ENCODE measurements at regions not wholly inside any gene's neighbourhood (a gene's known extent, or its start where the extent isn't known, plus 50 kb on each side); places are given as distances from the start of the nearest gene placed in this dataset.

DNA sequence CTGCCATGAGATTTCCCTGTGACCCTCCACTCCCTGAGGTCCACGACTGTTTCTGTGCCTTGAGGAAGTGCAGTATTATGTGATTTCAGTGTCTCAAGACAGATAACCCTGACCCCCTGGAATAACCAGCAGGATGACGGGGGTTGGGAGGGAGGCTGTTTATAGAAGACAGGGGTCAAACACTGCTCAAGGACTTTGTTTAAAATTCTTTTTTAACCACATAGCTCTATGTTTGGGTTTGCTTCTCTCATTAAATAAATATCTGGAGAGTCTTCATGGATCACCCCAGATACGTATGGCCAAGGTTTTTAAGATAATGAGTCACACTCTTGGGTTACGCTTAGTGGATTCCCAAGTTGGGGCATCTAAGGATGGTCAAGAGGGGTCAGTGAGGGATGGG, 523.8 kb upstream of the TNP1 start:
- no peak overlapping the region for H3K4me3 ChIP-seq
- no peaks in the 10 kb centered on the region for H3K4me1 ChIP-seq
- WGBS, 2 donors: 69 to 72% methylated on average over 4 of the region's 4 CpGs
- no peaks in the 10 kb centered on the region for H3K9me3 ChIP-seq
- H3K27ac ChIP-seq: no peak overlapping the region
- DNase-seq: no peak
- TF ChIP-seq POLR2AphosphoS5 (IDR thresholded peaks at IDR 0.05) (no peak), EP300 (IDR thresholded peaks at IDR 0.05) (no peak), POLR2A (IDR thresholded peaks at IDR 0.05) (no peak)
- TF ChIP-seq, protein P1, sequence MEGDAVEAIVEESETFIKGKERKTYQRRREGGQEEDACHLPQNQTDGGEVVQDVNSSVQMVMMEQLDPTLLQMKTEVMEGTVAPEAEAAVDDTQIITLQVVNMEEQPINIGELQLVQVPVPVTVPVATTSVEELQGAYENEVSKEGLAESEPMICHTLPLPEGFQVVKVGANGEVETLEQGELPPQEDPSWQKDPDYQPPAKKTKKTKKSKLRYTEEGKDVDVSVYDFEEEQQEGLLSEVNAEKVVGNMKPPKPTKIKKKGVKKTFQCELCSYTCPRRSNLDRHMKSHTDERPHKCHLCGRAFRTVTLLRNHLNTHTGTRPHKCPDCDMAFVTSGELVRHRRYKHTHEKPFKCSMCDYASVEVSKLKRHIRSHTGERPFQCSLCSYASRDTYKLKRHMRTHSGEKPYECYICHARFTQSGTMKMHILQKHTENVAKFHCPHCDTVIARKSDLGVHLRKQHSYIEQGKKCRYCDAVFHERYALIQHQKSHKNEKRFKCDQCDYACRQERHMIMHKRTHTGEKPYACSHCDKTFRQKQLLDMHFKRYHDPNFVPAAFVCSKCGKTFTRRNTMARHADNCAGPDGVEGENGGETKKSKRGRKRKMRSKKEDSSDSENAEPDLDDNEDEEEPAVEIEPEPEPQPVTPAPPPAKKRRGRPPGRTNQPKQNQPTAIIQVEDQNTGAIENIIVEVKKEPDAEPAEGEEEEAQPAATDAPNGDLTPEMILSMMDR (IDR thresholded peaks at IDR 0.05): no peak
- no peaks in the 10 kb centered on the region for H3K36me3 ChIP-seq
- no peak for ATAC-seq (ENCODE audit: low FRiP score in 2 of 2)
- no peaks in the 10 kb centered on the region for H3K27me3 ChIP-seq

DNA sequence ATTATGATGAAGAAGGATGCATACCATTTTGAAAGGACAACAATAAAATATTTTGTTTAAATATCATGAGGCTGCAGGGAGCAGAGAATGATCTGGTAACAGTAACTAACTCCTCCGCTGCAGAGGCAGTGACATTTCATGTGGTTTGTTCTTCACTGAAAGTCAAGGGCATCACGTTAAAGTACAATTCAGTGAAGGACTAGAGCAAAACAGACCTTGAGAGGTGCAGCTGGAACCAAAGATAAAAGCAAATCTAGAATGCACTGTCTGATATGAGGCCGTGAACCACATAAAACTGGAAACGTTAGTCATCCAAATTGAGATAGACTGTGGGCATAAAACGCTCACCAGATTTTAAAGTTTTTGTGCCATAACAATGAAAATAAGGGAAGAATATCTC, 522.9 kb upstream of the TNP1 start:
- H3K4me1 ChIP-seq: no peaks in the 10 kb centered on the region
- H3K9me3 ChIP-seq: no peaks in the 10 kb centered on the region
- no peak overlapping the region for H3K4me3 ChIP-seq
- no peaks in the 10 kb centered on the region for H3K36me3 ChIP-seq
- H3K27ac ChIP-seq: no peak overlapping the region
- 79 to 87% methylated on average over 5 of the region's 5 CpGs for WGBS, 2 donors
- no peak for TF ChIP-seq POLR2A (IDR thresholded peaks at IDR 0.05)
- TF ChIP-seq, protein P1 (IDR thresholded peaks at IDR 0.05): no peak
- no peak for TF ChIP-seq POLR2AphosphoS5 (IDR thresholded peaks at IDR 0.05)
- TF ChIP-seq EP300 (IDR thresholded peaks at IDR 0.05): no peak
- DNase-seq: no peak
- H3K27me3 ChIP-seq: no peaks in the 10 kb centered on the region
- no peak for ATAC-seq (ENCODE audit: low FRiP score in 2 of 2)

DNA sequence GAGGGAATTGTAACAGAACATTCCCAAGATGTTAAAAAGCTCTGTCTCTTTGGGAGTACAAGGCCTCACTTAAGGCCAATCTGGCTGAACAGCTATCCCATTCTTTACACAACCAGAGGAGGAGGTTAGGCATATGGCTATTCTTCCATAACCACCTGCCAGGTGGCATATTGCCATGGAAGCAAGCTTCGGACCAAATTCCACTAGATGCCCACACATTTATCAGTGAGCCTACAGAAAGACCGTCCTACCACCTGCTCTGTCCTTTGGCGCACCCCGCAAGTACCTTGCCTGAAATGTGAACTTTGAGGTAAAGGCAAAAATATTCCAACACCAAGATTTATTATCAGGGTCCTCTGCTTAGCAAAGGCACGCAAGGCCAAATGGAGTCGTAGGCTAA, 519.9 kb upstream of the TNP1 start:
- H3K4me3 ChIP-seq: no peak overlapping the region
- no peak for TF ChIP-seq EP300 (IDR thresholded peaks at IDR 0.05)
- no peak for TF ChIP-seq POLR2AphosphoS5 (IDR thresholded peaks at IDR 0.05)
- TF ChIP-seq, protein P1 (IDR thresholded peaks at IDR 0.05): no peak
- no peak for TF ChIP-seq POLR2A (IDR thresholded peaks at IDR 0.05)
- ATAC-seq (ENCODE audit: low FRiP score in 2 of 2) (no peak), DNase-seq (no peak)
- H3K27me3 ChIP-seq: no peaks in the 10 kb centered on the region
- WGBS, 2 donors: 91 to 98% methylated on average over 6 of the region's 6 CpGs
- no peaks in the 10 kb centered on the region for H3K36me3 ChIP-seq
- no peaks in the 10 kb centered on the region for H3K4me1 ChIP-seq
- H3K9me3 ChIP-seq: no peaks in the 10 kb centered on the region
- H3K27ac ChIP-seq: no peak overlapping the region

DNA sequence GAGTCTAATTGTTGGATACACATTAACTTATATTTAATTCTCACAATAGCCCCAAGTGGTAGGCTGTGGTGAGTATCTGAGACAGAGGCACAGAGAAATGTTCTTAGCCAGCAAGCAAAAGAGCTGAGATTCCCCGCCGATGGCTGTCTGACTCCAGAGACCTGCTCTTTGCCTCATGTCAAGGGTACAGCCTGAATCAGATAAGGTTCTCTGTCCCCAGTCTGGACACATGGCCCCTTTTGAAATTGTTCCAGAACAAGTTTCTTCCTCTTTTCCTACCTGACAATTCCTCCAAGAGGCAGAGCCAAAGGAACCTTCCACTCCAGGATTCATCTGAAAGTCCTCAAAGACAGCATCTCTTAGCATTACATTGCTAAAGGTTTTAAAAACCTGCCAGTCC, 512.9 kb upstream of the TNP1 start:
- no peaks in the 10 kb centered on the region for H3K4me1 ChIP-seq

DNA sequence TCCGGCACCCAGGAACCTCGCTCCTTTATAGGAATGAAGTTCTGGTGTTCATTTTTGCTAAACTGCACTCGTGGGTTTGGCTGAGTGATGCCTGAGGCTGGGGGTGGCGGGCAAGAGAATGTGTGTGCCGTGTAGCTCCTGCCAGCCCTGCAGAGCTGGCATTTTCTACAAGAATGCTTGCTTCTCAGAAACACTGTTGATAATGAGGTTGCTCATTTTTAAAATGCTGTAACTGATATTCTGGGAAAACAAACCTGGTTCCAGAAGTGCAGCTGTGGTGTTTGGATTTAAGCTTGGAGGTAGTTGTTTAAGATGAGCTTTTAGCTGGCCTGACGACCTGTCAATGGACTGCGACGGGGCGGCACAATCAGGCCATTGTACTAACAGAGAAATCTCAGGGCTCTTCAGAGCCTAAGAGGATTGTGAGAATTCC, 511.9 kb upstream of the TNP1 start:
- Histone ChIP-seq H3K27ac (peak overlapping the region in 2 of 4 donors; percentile 11 to 43), H3K27me3 (no peaks in the 10 kb centered on the region), H3K9me3 (no peaks in the 10 kb centered on the region), H3K4me3 (no peak overlapping the region), H3K4me1 (no peaks in the 10 kb centered on the region), H3K36me3 (no peaks in the 10 kb centered on the region)
- WGBS, 2 donors: 64 to 71% methylated on average over 9 of the region's 9 CpGs
- TF ChIP-seq POLR2AphosphoS5 (IDR thresholded peaks at IDR 0.05): no peak
- TF ChIP-seq, protein P1 (IDR thresholded peaks at IDR 0.05): no peak
- TF ChIP-seq EP300 (IDR thresholded peaks at IDR 0.05): no peak
- no peak for TF ChIP-seq POLR2A (IDR thresholded peaks at IDR 0.05)
- DNase-seq (no peak), ATAC-seq (ENCODE audit: low FRiP score in 2 of 2) (no peak)

More for the DNA sequence above, 512.9 kb upstream of the TNP1 start:
- H3K27me3 ChIP-seq: no peaks in the 10 kb centered on the region
- ATAC-seq (ENCODE audit: low FRiP score in 2 of 2): no peak
- no peaks in the 10 kb centered on the region for H3K36me3 ChIP-seq
- TF ChIP-seq POLR2AphosphoS5 (IDR thresholded peaks at IDR 0.05) (no peak), POLR2A (IDR thresholded peaks at IDR 0.05) (no peak), EP300 (IDR thresholded peaks at IDR 0.05) (no peak)
- TF ChIP-seq, protein P1 (IDR thresholded peaks at IDR 0.05): no peak
- DNase-seq: no peak
- H3K9me3 ChIP-seq: no peaks in the 10 kb centered on the region
- no peak overlapping the region for H3K27ac ChIP-seq
- WGBS, 2 donors: 80 to 90% methylated on average over 2 of the region's 2 CpGs
- no peak overlapping the region for H3K4me3 ChIP-seq
